Esophagus squamous epithelium (tissue), 4 donors: ENCODE measurements at regions not wholly inside any gene's neighbourhood (a gene's known extent, or its start where the extent isn't known, plus 50 kb on each side); places are given as distances from the start of the nearest gene placed in this dataset.

Experiments used
- CTCF ChIP-seq, 6 experiments: fragments of 450-650 bp in 4 of 6; fragments of 200-600 bp in 2 of 6; sonication (generic) in 2 of 6; IDR thresholded peaks; one replicate each; pipeline ENCODE4 v1.5.1; 2016 to 2019; ENCODE audit warnings: antibody characterized with exemption in 6 of 6, mild to moderate bottlenecking in 4 of 6, moderate library complexity in 4 of 6
- POLR2A ChIP-seq, 4 donors: fragments of 450-650 bp; IDR thresholded peaks; one replicate each; pipeline ENCODE4 v1.6.1; 2017; ENCODE audit warnings: antibody characterized with exemption in 4 of 4, mild to moderate bottlenecking in 4 of 4, moderate library complexity in 3 of 4

DNA sequence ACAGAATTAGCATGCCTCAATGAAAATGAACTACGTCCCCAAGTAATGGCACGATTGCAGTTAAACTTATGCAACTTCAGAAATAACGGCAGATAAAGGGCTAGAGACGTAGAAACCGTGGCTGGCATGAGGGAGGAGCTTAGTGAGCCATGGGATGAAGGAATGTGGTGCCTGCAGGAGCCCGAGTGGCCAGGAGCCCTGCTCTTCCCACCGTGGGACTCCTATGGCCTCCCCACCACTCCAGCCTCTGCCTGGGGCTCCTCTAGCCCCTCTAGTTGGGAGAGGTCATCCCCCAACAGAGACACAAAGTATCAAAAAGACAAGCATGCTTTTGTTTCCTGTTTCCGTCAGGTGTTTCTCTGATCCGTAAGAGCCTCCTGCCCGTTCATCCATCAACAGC is 75.1 kb upstream of the BHLHE23 start:
- TF ChIP-seq CTCF (IDR thresholded peaks at IDR 0.05) (no peak), POLR2A (IDR thresholded peaks at IDR 0.05) (no peak)
